HL-60 (cell line): ENCODE measurements at regions not wholly inside any gene's neighbourhood (a gene's known extent, or its start where the extent isn't known, plus 50 kb on each side); places are given as distances from the start of the nearest gene placed in this dataset.

ENCODE experiments used
- GABPA ChIP-seq: IDR thresholded peaks from 2 replicates; pipeline ENCODE4 v1.6.1; 2012; ENCODE audit warnings: low read depth
- POLR2AphosphoS5 ChIP-seq: IDR thresholded peaks from 2 replicates; pipeline ENCODE4 v1.6.1; 2012; ENCODE audit warnings: low read depth
- SPI1 ChIP-seq: IDR thresholded peaks from 2 replicates; pipeline ENCODE4 v1.6.1; 2012; ENCODE audit warnings: low read depth, mild to moderate bottlenecking, borderline replicate concordance
- TF ChIP-seq, protein P1 (sequence below): IDR thresholded peaks from one replicate; pipeline ENCODE4 v1.5.1; 2011; ENCODE audit warnings: low read length, control low read depth, inconsistent platforms; ENCODE audit not compliant: insufficient read depth
- TF ChIP-seq, protein P2 (sequence below): IDR thresholded peaks from 2 replicates; pipeline ENCODE4 v1.6.1; 2012; ENCODE audit warnings: low read depth; ENCODE audit not compliant: insufficient replicate concordance

GRCh38 chr5:1999794-2000193, 117.1 kb upstream of the IRX4 start:
- TF ChIP-seq, protein P1, sequence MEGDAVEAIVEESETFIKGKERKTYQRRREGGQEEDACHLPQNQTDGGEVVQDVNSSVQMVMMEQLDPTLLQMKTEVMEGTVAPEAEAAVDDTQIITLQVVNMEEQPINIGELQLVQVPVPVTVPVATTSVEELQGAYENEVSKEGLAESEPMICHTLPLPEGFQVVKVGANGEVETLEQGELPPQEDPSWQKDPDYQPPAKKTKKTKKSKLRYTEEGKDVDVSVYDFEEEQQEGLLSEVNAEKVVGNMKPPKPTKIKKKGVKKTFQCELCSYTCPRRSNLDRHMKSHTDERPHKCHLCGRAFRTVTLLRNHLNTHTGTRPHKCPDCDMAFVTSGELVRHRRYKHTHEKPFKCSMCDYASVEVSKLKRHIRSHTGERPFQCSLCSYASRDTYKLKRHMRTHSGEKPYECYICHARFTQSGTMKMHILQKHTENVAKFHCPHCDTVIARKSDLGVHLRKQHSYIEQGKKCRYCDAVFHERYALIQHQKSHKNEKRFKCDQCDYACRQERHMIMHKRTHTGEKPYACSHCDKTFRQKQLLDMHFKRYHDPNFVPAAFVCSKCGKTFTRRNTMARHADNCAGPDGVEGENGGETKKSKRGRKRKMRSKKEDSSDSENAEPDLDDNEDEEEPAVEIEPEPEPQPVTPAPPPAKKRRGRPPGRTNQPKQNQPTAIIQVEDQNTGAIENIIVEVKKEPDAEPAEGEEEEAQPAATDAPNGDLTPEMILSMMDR: no peak
- TF ChIP-seq POLR2AphosphoS5: no peak
- TF ChIP-seq, protein P2, sequence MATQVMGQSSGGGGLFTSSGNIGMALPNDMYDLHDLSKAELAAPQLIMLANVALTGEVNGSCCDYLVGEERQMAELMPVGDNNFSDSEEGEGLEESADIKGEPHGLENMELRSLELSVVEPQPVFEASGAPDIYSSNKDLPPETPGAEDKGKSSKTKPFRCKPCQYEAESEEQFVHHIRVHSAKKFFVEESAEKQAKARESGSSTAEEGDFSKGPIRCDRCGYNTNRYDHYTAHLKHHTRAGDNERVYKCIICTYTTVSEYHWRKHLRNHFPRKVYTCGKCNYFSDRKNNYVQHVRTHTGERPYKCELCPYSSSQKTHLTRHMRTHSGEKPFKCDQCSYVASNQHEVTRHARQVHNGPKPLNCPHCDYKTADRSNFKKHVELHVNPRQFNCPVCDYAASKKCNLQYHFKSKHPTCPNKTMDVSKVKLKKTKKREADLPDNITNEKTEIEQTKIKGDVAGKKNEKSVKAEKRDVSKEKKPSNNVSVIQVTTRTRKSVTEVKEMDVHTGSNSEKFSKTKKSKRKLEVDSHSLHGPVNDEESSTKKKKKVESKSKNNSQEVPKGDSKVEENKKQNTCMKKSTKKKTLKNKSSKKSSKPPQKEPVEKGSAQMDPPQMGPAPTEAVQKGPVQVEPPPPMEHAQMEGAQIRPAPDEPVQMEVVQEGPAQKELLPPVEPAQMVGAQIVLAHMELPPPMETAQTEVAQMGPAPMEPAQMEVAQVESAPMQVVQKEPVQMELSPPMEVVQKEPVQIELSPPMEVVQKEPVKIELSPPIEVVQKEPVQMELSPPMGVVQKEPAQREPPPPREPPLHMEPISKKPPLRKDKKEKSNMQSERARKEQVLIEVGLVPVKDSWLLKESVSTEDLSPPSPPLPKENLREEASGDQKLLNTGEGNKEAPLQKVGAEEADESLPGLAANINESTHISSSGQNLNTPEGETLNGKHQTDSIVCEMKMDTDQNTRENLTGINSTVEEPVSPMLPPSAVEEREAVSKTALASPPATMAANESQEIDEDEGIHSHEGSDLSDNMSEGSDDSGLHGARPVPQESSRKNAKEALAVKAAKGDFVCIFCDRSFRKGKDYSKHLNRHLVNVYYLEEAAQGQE: no peak
- no peak for TF ChIP-seq GABPA
- no peak for TF ChIP-seq SPI1
